ENCODE measurements at regions not wholly inside any gene's neighbourhood (a gene's known extent, or its start where the extent isn't known, plus 50 kb on each side); places are given as distances from the start of the nearest gene placed in this dataset.

- TF ChIP-seq CTCF (IDR thresholded peaks at IDR 0.05; ENCODE audit: low read depth, low read length, poor library complexity, severe bottlenecking) (no peak), EZH2phosphoT487 (IDR thresholded peaks at IDR 0.05; ENCODE audit: borderline replicate concordance, low read length) (no peak)
Observed at GRCh38 chr9:23464275-23464674, 361.8 kb downstream of the ELAVL2 start.

Measured in DOHH2 (cell line).